ENCODE measurements at regions not wholly inside any gene's neighbourhood (a gene's known extent, or its start where the extent isn't known, plus 50 kb on each side); places are given as distances from the start of the nearest gene placed in this dataset.
"Not testable (repeated sequence)": the region's sequence is repeated elsewhere in the genome, so short reads cannot be mapped to it uniquely, and the experiment has no call there.

GRCh38 chr13:44131069-44131614, 242.5 kb upstream of the SERP2 start:
- no peak for DNase-seq

GRCh38 chr13:44132710-44133109, 240.9 kb upstream of the SERP2 start:
- DNase-seq, result no peak

DNA sequence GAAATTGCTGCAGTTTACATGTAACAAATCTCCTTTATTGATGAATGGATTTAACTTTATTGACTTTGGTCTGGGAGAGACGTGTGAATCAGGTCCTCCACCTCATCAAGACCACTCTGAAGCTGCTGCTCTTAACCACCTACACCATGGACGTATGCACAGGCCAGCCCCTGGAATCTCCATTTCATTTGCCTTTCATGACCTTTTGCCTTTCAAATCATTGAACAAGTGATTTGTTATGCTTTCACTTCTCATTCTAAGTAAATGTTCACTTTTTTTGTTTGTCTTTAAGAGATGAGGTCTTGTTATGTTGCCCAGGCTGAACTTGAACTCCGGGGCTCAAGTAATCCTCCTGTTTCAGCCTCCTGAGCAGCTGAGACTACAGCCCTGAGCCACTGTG, 240.0 kb upstream of the SERP2 start:
- no peak for DNase-seq

- no peak for DNase-seq
Measured at GRCh38 chr13:44135566-44135965, 238.1 kb upstream of the SERP2 start.

DNA sequence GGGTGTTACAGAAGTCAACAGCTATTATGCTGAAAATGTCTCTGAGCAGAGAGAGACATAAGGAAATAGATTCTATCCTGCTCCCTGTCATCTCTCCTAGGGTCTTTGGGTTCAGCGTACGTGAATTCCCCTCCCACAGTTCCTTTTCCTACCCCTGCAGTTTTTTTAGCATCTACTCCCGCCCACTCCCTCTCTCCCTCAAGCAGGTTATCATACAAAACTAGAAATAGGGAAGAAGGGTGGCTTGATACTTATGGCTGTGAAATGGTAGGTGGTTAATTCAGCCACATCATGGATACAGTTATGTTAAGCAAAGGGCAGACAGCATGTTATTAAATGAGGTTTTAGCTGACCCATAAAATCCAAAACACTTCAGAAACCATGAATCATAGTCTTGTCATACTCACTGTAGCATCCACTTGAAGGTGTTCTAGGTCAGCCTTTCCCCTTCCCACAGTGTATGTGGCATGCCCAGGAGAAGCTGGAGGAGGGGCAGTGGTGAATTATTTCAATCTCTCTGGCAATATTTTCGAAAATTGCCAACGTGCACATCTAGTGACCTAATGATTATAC, 236.8 kb upstream of the SERP2 start:
- peak; percentile 85 for DNase-seq

- DNase-seq, result no peak
Measured at GRCh38 chr13:44137466-44137865, 236.2 kb upstream of the SERP2 start.

DNA sequence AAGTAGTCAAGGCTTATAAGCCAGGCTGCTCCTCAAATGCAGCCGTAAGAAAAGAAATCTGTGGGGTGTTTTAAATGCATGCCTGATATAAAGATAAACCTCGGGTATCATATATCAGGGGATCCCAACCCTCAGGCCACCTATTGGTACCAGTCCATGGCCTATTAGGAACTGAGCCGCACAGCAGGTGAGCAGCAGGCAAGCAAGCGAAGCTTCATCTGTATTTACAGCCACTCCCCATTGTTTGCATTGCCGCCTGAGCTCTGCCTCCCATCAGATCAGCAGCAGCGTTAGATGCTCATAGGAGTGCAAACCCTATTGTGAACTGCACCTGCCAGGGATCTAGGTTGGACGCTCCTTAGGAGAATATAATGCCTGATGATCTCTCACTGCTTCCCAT, 233.5 kb upstream of the SERP2 start:
- peak; percentile 19 for DNase-seq

GRCh38 chr13:44140888-44141724, 232.5 kb upstream of the SERP2 start:
- DNase-seq, result no peak

DNA sequence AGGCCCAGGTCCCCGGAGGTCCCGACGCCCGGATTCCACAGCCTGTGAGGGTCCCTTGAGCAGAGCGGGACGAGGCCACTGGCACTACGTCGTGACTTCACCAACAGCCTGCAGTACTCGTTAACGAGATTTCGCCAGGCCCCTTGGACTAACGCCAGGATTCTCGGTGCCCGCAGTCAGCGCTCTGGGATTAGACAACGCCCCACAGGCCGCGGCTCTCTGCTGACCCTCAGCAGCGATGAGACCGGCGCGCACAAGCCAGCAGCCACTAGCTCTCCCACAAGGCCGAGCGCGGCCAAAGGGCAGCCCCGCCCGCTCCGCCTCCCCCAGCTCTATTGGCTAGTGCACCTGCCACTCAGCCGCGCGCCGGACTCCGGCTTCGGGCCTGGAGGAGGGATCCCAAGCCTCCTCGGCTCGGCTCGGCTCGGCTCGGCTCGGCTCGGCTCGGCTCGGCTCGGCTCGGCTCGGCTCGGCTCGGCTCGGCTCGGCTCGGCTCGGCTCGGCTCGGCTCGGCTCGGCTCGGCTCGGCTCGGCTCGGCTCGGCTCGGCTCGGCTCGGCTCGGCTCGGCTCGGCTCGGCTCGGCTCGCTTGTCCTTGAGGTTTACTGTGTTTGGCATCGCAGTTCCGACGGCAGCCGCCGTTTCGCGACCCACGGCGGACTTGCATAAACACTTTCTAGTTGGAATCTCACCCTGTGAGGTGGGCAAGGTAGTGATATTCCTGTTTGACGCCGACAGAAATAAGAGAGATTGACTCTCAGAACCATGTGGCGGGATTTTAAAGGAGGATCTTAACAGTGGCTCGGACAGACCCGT, 231.7 kb upstream of the SERP2 start:
- DNase-seq, result peak; percentile 80

GRCh38 chr13:44142540-44142867, 231.1 kb upstream of the SERP2 start:
- no peak for DNase-seq

GRCh38 chr13:44142941-44143665, 230.5 kb upstream of the SERP2 start:
- no peak for DNase-seq

- DNase-seq, result no peak
Measured at GRCh38 chr13:44146138-44146537, 227.5 kb upstream of the SERP2 start.

- no peak for DNase-seq
Measured at GRCh38 chr13:44147233-44147632, 226.4 kb upstream of the SERP2 start.

DNA sequence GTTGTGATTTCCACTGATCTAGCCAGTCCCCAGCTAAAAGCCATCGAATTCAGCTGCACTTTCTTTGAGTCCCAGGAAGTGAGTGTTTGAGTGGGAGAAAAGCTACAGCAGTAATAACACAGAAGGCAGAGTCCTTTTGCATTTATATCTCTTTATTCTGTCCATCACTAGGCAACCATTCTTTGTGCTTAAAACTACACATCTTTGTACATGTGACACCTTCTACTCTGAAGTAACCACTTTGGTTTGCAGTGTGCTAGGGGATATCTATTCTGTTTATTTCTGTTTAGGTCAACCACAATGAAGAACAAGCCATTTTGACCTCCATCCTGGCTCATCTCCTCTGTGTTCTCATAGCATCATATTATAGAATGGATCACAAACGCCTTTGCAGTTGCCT, 226.0 kb upstream of the SERP2 start:
- no peak for DNase-seq

- DNase-seq, result no peak
Measured at GRCh38 chr13:44148159-44148914, 225.3 kb upstream of the SERP2 start.

GRCh38 chr13:44149231-44149630, 224.4 kb upstream of the SERP2 start:
- DNase-seq, result not testable (repeated sequence)

- no peak for DNase-seq
Measured at GRCh38 chr13:44149821-44150220, 223.8 kb upstream of the SERP2 start.

GRCh38 chr13:44151474-44151873, 222.2 kb upstream of the SERP2 start:
- no peak for DNase-seq

DNA sequence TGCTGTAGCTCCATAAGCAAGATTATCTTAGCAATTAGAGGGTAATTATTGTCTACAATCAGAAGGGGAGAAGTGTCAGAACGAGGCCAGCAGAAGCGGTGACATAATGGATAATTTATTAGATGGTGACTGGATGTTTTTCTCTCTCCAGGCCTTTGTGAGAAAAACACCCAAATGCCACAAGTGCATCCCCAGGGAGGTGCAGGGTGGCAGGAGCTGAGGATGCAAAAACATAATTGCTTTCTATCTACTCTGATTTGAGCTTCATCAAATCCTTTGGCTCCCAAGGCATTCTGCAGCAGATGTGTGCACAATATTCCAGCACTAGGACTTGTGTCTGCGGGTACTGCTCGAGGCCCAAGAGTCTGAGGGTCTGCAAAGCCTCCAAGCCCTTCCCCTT, 220.1 kb upstream of the SERP2 start:
- DNase-seq, result no peak

DNA sequence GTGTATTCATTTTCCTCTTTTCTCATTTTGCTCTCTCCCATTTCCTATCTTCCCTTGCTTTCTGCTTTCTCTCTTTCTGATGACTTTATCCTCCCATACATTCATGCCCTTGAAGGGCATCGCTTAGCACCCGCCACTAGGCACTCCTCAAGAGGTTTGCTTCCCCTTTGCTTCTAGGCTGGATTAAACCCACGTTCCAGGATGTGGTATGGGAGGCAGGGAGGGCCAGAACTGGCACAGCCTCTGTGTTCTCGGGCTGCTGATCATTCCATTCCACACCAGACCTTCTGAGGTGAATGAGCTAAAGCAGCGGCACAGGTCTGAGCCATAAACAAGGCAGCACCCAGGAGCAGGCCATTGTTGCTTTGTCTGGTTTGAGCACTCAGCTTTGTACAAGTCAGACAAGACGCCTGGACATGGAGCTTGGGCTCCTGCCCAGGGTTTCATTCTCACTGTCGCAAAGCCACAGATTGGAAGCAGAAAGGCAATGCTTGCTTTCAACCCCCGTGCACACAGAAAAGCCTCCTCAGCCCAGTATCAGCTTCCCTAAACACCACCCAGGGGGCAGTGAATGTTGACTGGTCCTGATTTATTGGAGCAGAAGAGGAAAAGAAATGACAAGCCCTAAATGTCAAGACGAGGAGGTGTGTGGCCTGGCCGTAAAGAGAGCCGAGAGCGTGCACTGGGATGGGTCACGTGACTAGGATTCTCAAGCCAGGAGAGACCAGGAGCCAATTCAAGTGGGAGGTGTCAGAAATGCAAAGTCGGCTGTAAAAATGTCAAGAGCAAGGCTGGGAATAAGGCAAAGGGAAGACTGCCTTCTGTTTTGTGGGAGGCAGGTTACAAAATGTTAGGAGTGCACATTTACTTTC, 218.0 kb upstream of the SERP2 start:
- DNase-seq, result no peak

- DNase-seq, result no peak
Measured at GRCh38 chr13:44156294-44156658, 217.3 kb upstream of the SERP2 start.
